Smooth muscle cell (in vitro differentiated cells): ENCODE measurements at regions not wholly inside any gene's neighbourhood (a gene's known extent, or its start where the extent isn't known, plus 50 kb on each side); places are given as distances from the start of the nearest gene placed in this dataset.

ENCODE experiments used
- DNase-seq: peaks from one replicate; lab custom pipeline; 2025; ENCODE audit not compliant: unreplicated experiment; lab: John Stamatoyannopoulos, UW
- H2AFZ ChIP-seq: fragments of 200-600 bp; sonication (generic); 2 replicates; pipeline ENCODE4 v1.6.0; 2016; ENCODE audit warnings: antibody characterized with exemption, low read depth, mild to moderate bottlenecking
- H3F3A ChIP-seq: fragments of 200-600 bp; sonication (generic); 2 replicates; pipeline ENCODE4 v1.6.0; 2017; ENCODE audit warnings: antibody characterized with exemption, low read depth
- H3K27ac ChIP-seq: fragments of 200-600 bp; sonication (generic); 2 replicates; pipeline ENCODE4 v1.5.1; 2016; ENCODE audit warnings: low read depth, mild to moderate bottlenecking
- H3K27me3 ChIP-seq: fragments of 200-600 bp; sonication (generic); 2 replicates; pipeline ENCODE4 v1.6.1; 2016; ENCODE audit warnings: low read depth, mild to moderate bottlenecking
- H3K36me3 ChIP-seq: fragments of 200-600 bp; sonication (generic); 2 replicates; pipeline ENCODE4 v1.5.1; 2016; ENCODE audit warnings: low read depth
- H3K4me1 ChIP-seq: fragments of 200-600 bp; sonication (generic); 2 replicates; pipeline ENCODE4 v1.5.1; 2016; ENCODE audit warnings: low read depth
- H3K4me2 ChIP-seq: fragments of 200-600 bp; sonication (generic); 2 replicates; pipeline ENCODE4 v1.6.0; 2016; ENCODE audit warnings: mild to moderate bottlenecking
- H3K4me3 ChIP-seq: fragments of 200-600 bp; sonication (generic); 2 replicates; pipeline ENCODE4 v1.5.1; 2016; ENCODE audit warnings: mild to moderate bottlenecking
- H3K79me2 ChIP-seq: fragments of 200-600 bp; sonication (generic); 2 replicates; pipeline ENCODE4 v1.6.0; 2016; ENCODE audit warnings: low read depth, mild to moderate bottlenecking
- H3K9ac ChIP-seq: fragments of 200-600 bp; sonication (generic); 2 replicates; pipeline ENCODE4 v1.6.0; 2016; ENCODE audit warnings: low read depth
- H3K9me3 ChIP-seq: fragments of 200-600 bp; sonication (generic); replicated peaks from 2 replicates; pipeline ENCODE4 v1.5.1; 2016; ENCODE audit warnings: low read depth
- H4K20me1 ChIP-seq: fragments of 200-600 bp; sonication (generic); 2 replicates; pipeline ENCODE4 v1.6.0; 2016; ENCODE audit warnings: low read depth
- CTCF ChIP-seq: fragments of 200-600 bp; sonication (generic); IDR thresholded peaks from 2 replicates; pipeline ENCODE4 v1.5.1; 2017; ENCODE audit warnings: borderline replicate concordance, mild to moderate bottlenecking, antibody characterized with exemption; ENCODE audit not compliant: insufficient read depth, poor library complexity, severe bottlenecking
- WGBS: methylation state at CpG from one replicate; pipeline ENCODE4 v1.1.7; 2016; ENCODE audit warnings: low lambda C conversion rate; 5-methylcytosine and 5-hydroxymethylcytosine counted together

- no peaks in the 10 kb centered on the region for H3K9me3 ChIP-seq
- no peak overlapping the region for H3K9ac ChIP-seq
- 77% methylated on average over 1 of the region's 1 CpG for WGBS
- H3K36me3 ChIP-seq: no peaks in the 10 kb centered on the region
- no peak overlapping the region for H3K27ac ChIP-seq
- DNase-seq: no peak
- H3K4me3 ChIP-seq: no peak overlapping the region
- H3K27me3 ChIP-seq: no peaks in the 10 kb centered on the region
- no peak overlapping the region for H3K4me2 ChIP-seq
- H4K20me1 ChIP-seq: no peaks in the 10 kb centered on the region
- TF ChIP-seq CTCF: no peak
- H3F3A ChIP-seq: no peaks in the 10 kb centered on the region
- H3K79me2 ChIP-seq: no peaks in the 10 kb centered on the region
- H2AFZ ChIP-seq: no peak overlapping the region
- H3K4me1 ChIP-seq: no peaks in the 10 kb centered on the region
Measured at GRCh38 chr18:66951750-66952149, 347.9 kb upstream of the CDH19 start.

- no peak for TF ChIP-seq CTCF
- Histone ChIP-seq H3K36me3 (no peaks in the 10 kb centered on the region), H3K9ac (no peak overlapping the region), H3K9me3 (no peaks in the 10 kb centered on the region), H3K27me3 (no peaks in the 10 kb centered on the region), H3K4me1 (no peaks in the 10 kb centered on the region), H3K27ac (no peak overlapping the region), H3K4me3 (no peak overlapping the region), H3K4me2 (no peak overlapping the region), H3F3A (no peaks in the 10 kb centered on the region), H2AFZ (no peak overlapping the region), H3K79me2 (no peaks in the 10 kb centered on the region), H4K20me1 (no peaks in the 10 kb centered on the region)
- 93% methylated on average over 14 of the region's 14 CpGs for WGBS
- DNase-seq: no peak
Measured at GRCh38 chr18:66949419-66949818, 345.5 kb upstream of the CDH19 start.

- no peak overlapping the region for H3K27ac ChIP-seq
- no peaks in the 10 kb centered on the region for H3F3A ChIP-seq
- no peak overlapping the region for H3K4me3 ChIP-seq
- H3K9ac ChIP-seq: no peak overlapping the region
- H3K4me1 ChIP-seq: no peaks in the 10 kb centered on the region
- H4K20me1 ChIP-seq: no peaks in the 10 kb centered on the region
- no peak for TF ChIP-seq CTCF
- H3K79me2 ChIP-seq: no peaks in the 10 kb centered on the region
- H3K4me2 ChIP-seq: no peak overlapping the region
- H3K36me3 ChIP-seq: no peaks in the 10 kb centered on the region
- DNase-seq: no peak
- no peaks in the 10 kb centered on the region for H3K9me3 ChIP-seq
- no peaks in the 10 kb centered on the region for H3K27me3 ChIP-seq
- 94% methylated on average over 2 of the region's 2 CpGs for WGBS
- H2AFZ ChIP-seq: no peak overlapping the region
Measured at GRCh38 chr18:66937546-66937945, 333.7 kb upstream of the CDH19 start.

GRCh38 chr18:66931010-66931409 is 327.1 kb upstream of the CDH19 start:
- no peaks in the 10 kb centered on the region for H3K4me1 ChIP-seq
- no peak for TF ChIP-seq CTCF
- no peaks in the 10 kb centered on the region for H4K20me1 ChIP-seq
- 87% methylated on average over 11 of the region's 11 CpGs for WGBS
- H3K9me3 ChIP-seq: no peaks in the 10 kb centered on the region
- no peak overlapping the region for H3K9ac ChIP-seq
- no peaks in the 10 kb centered on the region for H3K79me2 ChIP-seq
- H3K27me3 ChIP-seq: no peaks in the 10 kb centered on the region
- H3F3A ChIP-seq: no peaks in the 10 kb centered on the region
- no peak overlapping the region for H3K27ac ChIP-seq
- H3K4me2 ChIP-seq: no peak overlapping the region
- H3K36me3 ChIP-seq: no peaks in the 10 kb centered on the region
- H2AFZ ChIP-seq: no peak overlapping the region
- H3K4me3 ChIP-seq: no peak overlapping the region
- no peak for DNase-seq
